NCI-H1105 (cell line): ENCODE measurements at regions not wholly inside any gene's neighbourhood (a gene's known extent, or its start where the extent isn't known, plus 50 kb on each side); places are given as distances from the start of the nearest gene placed in this dataset.
A peak's percentile ranks its signal among the peaks of the same experiment; 100 is the strongest.
"Not testable (repeated sequence)": the region's sequence is repeated elsewhere in the genome, so short reads cannot be mapped to it uniquely, and the experiment has no call there.

ENCODE experiments used
- DNase-seq: peaks from one replicate; lab custom pipeline; 2025; lab: John Stamatoyannopoulos, UW

- no peak for DNase-seq
Measured at GRCh38 chr5:118552146-118552545, 436.2 kb downstream of the DTWD2 start.

- no peak for DNase-seq
Measured at GRCh38 chr5:118551716-118552115, 436.6 kb downstream of the DTWD2 start.

- no peak for DNase-seq
Measured at GRCh38 chr5:118551031-118551430, 437.3 kb downstream of the DTWD2 start.

- DNase-seq, result peak; percentile 12
Measured at GRCh38 chr5:118548761-118549720, 439.3 kb downstream of the DTWD2 start.

DNA sequence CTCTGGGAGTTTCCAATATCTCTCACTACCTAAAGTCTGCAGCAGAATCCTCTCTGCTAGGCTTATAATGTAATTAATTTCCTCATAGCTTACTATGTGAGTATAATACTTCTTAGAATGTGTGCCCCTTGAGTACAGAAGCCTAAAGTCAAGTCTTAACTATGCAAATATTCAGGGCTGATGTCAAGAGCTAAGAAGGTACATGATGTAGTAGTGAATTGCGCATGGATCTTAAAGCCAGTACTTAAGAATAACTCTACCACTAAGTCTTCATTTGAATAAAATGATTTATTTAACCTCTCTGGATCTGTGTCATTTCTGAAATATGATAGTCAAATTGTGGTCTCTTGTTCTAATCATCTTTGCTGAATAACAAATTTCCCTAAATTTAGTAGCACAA lies 442.9 kb downstream of the DTWD2 start:
- no peak for DNase-seq

DNA sequence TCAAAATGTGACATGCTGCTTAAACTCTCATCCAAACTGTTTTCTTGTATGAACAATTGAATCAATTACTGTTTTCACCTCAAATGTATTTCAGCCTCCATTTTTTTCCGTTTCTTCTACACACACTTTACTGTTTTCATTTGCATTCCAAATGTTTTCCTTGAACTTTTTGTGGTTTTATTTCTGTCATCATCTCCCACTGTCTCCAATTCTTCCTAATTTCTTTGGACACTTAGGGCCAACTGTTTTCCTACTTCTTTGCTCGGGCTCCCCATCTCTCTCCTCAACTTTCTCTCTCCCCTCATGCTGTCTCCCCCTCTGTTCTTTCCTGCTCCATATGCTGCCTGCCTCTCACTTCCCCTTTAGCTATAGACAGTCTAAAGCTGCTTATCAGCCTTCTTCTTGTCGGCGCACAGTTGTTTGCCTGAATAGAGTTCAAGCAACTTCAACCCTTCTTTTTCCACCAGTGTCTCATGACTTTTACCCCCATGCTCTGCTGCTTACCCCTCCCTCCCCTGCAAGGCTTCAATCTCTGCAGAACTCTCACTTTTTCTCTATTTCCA lies 443.4 kb downstream of the DTWD2 start:
- no peak for DNase-seq

GRCh38 chr5:118533923-118534322 lies 454.4 kb downstream of the DTWD2 start:
- DNase-seq, result no peak

- DNase-seq, result no peak
Measured at GRCh38 chr5:118533156-118533555, 455.2 kb downstream of the DTWD2 start.

GRCh38 chr5:118531276-118531675 lies 457.1 kb downstream of the DTWD2 start:
- no peak for DNase-seq

DNA sequence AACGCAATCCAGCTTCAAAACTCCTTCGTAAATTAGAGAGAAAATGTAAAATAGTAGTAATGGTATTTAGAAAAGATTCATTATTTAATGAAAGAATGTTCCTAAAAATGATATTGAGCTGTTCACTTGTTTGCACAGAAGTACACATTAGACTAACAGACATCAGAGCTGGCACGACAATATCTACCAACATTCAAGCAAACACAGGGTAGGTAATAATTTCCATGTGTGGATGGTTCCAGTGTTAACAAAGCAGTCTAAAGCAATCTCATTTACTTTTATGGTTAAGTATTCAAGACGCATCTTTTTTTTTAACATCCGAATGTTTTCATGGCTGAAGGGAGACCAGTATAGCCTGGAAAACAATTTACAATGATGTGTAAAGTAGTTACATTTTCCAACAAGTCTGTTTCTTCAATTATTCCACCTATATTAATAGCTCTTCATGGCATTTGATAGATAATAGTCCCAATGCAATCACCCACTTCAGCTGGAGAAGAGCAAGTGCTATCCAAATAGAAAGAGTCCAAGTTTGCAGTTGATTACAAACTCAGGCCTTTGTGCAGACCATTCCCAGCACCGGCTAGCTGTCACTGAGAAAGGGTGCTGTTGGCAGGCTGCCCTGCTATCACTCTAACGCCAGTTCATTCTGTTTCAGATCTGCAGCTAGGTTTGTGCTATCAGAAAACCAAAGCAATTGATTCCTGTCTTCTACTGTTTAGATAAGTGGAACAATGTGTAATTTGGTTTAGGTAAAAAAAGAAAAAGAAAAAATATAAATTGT lies 458.8 kb downstream of the DTWD2 start:
- peak; percentile 57 for DNase-seq

DNA sequence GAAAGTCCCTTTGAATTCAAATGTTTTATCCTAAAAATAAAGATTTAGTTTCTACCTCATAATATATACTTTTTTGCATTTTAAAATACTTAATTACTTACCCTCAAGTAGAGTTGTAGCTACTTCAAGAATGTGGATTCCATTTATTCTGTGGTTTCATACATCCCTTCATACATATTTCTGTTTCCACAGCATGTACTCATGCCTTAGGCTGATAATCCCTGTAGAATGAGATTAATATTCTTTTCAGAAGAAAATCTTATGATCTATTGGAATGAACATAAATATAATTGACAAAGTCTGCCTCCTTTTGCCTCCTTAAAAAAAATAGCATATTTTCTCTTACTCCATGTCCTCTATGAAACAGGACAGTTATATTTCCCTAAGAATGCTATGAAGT lies 465.7 kb downstream of the DTWD2 start:
- DNase-seq, result no peak

DNA sequence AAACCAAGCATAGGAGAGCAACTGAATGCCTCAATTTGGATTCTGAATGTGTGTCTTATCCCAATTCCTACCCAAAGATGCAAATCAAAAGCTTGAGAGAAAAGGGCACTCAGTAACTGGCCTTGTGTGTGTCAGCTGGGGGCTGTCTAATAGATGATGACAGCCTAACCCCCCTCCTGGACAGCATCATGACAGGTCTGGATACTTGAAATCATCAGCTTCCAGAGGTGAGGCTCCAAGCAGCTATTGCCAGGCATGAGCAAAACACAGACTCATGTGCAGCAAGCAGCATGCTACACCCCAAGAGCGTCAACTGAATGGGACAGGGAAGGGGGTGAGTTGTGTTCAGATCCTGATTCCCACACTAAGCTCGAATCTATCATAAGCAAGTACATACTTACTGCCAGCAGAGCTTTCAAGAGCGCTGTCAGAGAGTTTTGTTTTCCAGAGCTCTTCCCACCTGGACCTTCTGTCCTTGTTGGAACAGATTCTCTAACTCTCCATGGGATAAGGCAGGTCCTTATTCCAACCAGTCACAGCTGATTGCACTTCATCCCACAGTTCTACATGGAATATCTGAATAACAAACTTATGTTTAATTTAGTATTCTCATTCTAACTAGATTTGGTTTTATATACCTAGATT lies 467.5 kb downstream of the DTWD2 start:
- no peak for DNase-seq

- DNase-seq, result no peak
Measured at GRCh38 chr5:118519466-118519865, 468.9 kb downstream of the DTWD2 start.

DNA sequence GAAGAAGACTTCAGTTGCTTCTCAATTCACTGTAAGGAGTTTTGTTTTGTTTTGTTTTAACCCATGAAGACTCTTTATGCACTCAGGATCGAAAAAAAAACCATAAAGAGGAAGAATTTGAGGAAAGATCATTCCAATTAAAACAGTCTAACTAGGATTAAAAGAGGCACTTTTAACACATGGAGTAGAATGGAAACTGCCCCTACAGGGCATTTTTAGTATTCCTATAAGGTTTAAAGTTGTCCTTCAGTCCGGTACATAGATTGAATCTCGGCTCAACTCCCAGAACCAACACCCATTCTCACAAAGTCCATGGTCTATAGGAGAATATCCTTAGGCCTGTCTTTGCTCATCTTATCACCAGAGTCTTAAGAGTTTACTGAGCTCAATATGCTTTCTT lies 469.6 kb downstream of the DTWD2 start:
- DNase-seq, result no peak

DNA sequence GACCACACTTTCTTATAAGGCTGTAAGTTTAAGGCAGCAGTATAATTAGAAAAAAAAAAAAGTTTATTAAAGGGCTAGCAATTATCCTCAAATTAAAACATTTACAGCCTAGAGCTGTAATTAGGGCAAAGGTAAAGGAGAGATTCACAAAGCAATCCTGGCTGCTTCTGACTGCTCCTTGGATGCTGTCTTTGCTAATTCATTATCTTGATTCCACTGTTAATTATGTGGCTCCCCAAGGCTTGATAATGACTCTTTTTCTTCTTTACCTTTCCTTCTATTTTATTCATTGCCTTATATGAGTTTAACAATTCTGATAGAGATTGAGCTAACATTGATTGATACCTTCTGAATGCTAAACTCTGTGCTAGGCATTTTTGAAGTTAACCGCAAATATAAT lies 476.5 kb downstream of the DTWD2 start:
- no peak for DNase-seq

- DNase-seq, result no peak
Measured at GRCh38 chr5:118506217-118506852, 482.0 kb downstream of the DTWD2 start.

DNA sequence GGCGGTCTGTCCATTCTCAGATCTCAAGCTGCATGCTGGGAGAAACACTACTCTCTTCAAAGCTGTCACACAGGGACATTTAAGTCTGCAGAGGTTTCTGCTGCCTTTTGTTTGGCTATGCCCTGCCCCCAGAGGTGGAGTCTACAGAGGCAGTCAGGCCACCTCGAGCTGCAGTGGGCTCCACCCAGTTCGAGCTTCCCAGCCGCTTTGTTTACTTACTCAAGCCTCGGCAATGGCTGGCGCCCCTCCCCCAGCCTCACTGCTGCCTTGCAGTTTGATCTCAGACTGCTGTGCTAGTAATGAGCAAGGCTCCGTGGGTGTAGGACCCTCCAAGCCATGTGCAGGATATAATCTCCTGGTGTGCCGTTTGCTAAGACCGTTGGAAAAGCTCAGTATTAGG lies 486.1 kb downstream of the DTWD2 start:
- not testable (repeated sequence) for DNase-seq

GRCh38 chr5:118491351-118491750 lies 497.0 kb downstream of the DTWD2 start:
- no peak for DNase-seq

DNA sequence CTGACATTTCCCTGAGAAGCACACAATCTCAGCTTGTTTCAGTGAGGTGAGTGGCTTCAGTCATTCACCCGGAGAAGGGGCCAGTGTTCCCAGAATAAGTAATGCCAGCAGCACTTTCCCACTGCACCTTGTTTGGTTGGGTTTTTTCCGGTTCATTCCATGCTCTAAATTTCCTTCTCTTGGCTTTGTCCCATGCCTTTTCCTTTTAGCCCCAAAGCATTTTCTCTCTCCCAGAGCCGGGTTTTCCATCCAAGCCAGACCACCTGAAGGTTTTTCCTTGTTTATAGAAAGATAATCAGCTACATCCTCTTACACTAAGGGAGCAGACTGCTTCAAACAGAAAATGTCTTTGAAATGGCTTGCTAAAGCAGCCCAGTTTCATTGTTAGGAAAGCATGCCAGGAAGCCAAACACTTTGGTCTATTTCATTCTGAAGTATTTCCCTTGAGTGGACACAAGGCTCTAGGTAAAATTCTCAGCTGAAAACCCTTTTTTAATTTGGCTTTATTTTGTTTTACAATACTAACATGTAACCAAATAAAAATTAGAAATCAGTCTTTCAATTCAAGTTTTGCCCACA lies 501.6 kb downstream of the DTWD2 start:
- DNase-seq, result no peak

DNA sequence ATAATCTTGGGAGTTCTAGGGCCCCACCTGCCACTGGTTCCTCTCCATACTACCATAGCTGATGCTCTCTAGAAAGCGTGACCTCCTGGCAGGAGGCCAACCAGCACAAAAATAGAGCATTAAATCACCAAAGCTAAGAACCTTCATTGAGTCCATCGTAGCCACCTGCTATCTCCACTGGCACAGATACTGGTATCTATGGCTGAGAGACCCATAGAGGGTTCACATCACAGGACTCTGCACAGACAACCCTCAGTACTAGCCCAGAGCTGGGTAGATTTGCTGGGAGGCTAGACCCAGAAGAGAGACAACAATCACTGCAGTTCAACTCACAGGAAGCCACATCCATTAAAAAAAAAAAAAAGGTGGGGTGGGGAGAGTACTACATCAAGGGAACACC lies 509.1 kb downstream of the DTWD2 start:
- no peak for DNase-seq

DNA sequence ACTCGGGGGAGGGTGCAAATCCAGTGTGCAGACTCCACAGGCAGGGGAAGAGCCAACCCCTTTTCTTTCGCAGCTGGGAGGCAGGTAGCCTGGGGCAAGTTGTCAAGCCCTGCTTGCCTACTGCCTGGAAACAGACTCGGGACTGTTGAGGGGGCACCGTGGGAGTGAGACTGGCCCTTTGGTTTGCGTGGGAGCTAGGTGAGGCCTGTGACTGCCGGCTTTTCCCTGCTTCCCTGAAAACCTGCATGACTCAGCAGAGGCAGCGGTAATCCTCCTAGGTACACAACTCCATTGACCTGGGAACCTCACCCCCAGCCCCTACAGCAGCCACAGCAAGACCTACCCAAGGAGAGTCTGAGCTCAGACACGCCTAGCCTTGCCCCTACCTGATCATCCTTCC lies 509.5 kb downstream of the DTWD2 start:
- DNase-seq, result no peak
